ENCODE measurements at regions not wholly inside any gene's neighbourhood (a gene's known extent, or its start where the extent isn't known, plus 50 kb on each side); places are given as distances from the start of the nearest gene placed in this dataset.

DNA sequence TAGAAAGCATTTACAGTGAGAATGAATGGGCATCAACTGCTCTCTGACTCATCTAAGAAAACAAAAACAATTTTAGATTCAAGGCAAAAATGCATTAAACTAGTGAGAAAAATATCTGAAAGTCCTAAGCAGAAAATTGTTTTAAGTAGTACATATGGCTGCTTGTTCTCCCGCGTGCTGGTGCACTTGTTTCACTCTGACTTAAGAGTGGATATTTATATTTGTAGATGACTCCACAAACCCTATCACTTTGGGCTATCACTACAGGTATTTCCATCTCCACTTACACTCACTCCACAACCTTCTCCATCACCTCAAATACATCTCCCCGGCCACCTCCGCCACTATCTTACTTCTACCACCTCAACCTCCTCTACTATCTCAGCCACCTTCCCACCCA, 253.9 kb upstream of the EGLN3 start:
- H3K4me2 ChIP-seq (ENCODE audit: insufficient read depth, low read length): no peak overlapping the region
- DNase-seq (ENCODE audit: insufficient read length, low spot score, missing footprints): no peak
- H3K27ac ChIP-seq (ENCODE audit: low read depth, low read length): no peak overlapping the region
- H3K4me3 ChIP-seq (ENCODE audit: insufficient read depth, low read length): no peak overlapping the region
- H3K36me3 ChIP-seq (ENCODE audit: insufficient read depth, low read length): no peaks in the 10 kb centered on the region
- no peak overlapping the region for H2AFZ ChIP-seq (ENCODE audit: low read length)
- no peaks in the 10 kb centered on the region for H3K27me3 ChIP-seq (ENCODE audit: insufficient read depth, low read length)
- no peaks in the 10 kb centered on the region for H3K9me3 ChIP-seq (ENCODE audit: low read depth, low read length)
- no peaks in the 10 kb centered on the region for H3K4me1 ChIP-seq (ENCODE audit: insufficient read depth, low read length)
- H3K79me2 ChIP-seq (ENCODE audit: insufficient read depth, low read length): no peaks in the 10 kb centered on the region
- TF ChIP-seq, protein P1, sequence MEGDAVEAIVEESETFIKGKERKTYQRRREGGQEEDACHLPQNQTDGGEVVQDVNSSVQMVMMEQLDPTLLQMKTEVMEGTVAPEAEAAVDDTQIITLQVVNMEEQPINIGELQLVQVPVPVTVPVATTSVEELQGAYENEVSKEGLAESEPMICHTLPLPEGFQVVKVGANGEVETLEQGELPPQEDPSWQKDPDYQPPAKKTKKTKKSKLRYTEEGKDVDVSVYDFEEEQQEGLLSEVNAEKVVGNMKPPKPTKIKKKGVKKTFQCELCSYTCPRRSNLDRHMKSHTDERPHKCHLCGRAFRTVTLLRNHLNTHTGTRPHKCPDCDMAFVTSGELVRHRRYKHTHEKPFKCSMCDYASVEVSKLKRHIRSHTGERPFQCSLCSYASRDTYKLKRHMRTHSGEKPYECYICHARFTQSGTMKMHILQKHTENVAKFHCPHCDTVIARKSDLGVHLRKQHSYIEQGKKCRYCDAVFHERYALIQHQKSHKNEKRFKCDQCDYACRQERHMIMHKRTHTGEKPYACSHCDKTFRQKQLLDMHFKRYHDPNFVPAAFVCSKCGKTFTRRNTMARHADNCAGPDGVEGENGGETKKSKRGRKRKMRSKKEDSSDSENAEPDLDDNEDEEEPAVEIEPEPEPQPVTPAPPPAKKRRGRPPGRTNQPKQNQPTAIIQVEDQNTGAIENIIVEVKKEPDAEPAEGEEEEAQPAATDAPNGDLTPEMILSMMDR (IDR thresholded peaks at IDR 0.05; ENCODE audit: extremely low read depth, low read depth, low read length): no peak
- no peaks in the 10 kb centered on the region for H4K20me1 ChIP-seq (ENCODE audit: insufficient read depth, low read length)

- no peak for DNase-seq (ENCODE audit: insufficient read length, low spot score, missing footprints)
- Histone ChIP-seq H3K9me3 (ENCODE audit: low read depth, low read length) (no peaks in the 10 kb centered on the region), H3K79me2 (ENCODE audit: insufficient read depth, low read length) (no peaks in the 10 kb centered on the region), H3K4me3 (ENCODE audit: insufficient read depth, low read length) (no peak overlapping the region), H2AFZ (ENCODE audit: low read length) (no peak overlapping the region), H3K27ac (ENCODE audit: low read depth, low read length) (no peak overlapping the region), H3K4me1 (ENCODE audit: insufficient read depth, low read length) (no peaks in the 10 kb centered on the region), H3K27me3 (ENCODE audit: insufficient read depth, low read length) (no peaks in the 10 kb centered on the region), H3K4me2 (ENCODE audit: insufficient read depth, low read length) (no peak overlapping the region), H3K36me3 (ENCODE audit: insufficient read depth, low read length) (no peaks in the 10 kb centered on the region), H4K20me1 (ENCODE audit: insufficient read depth, low read length) (no peaks in the 10 kb centered on the region)
- TF ChIP-seq, protein P1 (IDR thresholded peaks at IDR 0.05; ENCODE audit: extremely low read depth, low read depth, low read length): no peak
Observed at GRCh38 chr14:34203251-34203722, 252.4 kb upstream of the EGLN3 start.

DNA sequence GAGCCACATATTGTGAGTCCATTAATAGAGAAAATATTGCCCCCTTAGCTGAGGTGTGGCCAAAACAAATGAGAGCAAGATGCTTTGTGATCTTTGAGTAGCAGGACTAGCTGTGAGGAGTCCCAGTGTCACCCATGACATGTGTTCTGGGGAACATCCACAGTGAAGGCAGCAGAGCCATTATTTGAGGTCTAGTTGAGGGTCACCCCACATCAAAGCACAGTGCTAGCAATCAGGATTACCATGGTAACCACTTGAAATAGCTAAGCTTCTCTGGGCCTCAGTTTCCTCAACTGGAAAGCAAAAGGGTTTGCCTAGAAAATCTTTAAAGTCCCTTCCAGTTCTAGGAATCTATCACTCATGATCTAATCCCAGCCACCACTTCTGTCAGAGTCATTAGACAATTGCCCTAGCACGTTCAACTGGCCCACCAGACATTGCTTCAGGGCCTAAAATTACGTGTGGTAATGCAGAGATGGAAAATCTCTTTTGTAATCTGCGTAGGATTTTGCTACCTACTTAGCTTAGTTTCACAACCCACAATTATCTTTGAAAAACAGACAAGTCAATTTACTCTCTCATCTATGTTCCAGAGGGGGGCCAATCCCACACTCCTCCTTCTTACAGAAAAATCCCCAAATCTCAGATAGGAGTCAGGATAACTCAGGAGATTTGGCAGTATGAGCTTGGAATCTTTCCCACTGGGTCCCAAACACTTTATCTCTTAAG, 251.2 kb upstream of the EGLN3 start:
- no peak overlapping the region for H3K4me3 ChIP-seq (ENCODE audit: insufficient read depth, low read length)
- H3K27me3 ChIP-seq (ENCODE audit: insufficient read depth, low read length): no peaks in the 10 kb centered on the region
- no peak for DNase-seq (ENCODE audit: insufficient read length, low spot score, missing footprints)
- H3K4me2 ChIP-seq (ENCODE audit: insufficient read depth, low read length): no peak overlapping the region
- H3K36me3 ChIP-seq (ENCODE audit: insufficient read depth, low read length): no peaks in the 10 kb centered on the region
- H3K9me3 ChIP-seq (ENCODE audit: low read depth, low read length): no peaks in the 10 kb centered on the region
- H3K4me1 ChIP-seq (ENCODE audit: insufficient read depth, low read length): no peaks in the 10 kb centered on the region
- no peaks in the 10 kb centered on the region for H4K20me1 ChIP-seq (ENCODE audit: insufficient read depth, low read length)
- TF ChIP-seq, protein P1 (IDR thresholded peaks at IDR 0.05; ENCODE audit: extremely low read depth, low read depth, low read length): no peak
- H2AFZ ChIP-seq (ENCODE audit: low read length): no peak overlapping the region
- no peaks in the 10 kb centered on the region for H3K79me2 ChIP-seq (ENCODE audit: insufficient read depth, low read length)
- no peak overlapping the region for H3K27ac ChIP-seq (ENCODE audit: low read depth, low read length)

DNA sequence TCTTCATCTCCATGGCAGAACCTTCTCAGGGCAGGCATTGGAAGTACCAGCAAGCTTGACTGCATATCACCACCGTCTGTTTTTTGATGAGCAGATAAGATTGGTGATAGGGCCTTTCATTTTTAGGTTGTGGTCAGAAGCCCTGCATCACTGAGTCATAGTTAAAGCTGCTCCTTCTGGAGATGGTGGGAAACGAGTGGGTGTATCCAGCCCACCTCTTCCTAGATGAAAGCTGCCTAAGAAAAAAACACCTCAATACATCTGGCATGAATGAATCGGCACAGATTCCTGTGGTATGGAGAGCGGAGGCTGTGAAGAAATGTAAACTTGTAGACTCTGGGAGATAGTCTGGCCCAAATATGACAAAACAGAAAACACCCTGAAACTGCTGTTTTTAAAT, 248.7 kb upstream of the EGLN3 start:
- no peaks in the 10 kb centered on the region for H3K9me3 ChIP-seq (ENCODE audit: low read depth, low read length)
- no peaks in the 10 kb centered on the region for H3K27me3 ChIP-seq (ENCODE audit: insufficient read depth, low read length)
- H3K36me3 ChIP-seq (ENCODE audit: insufficient read depth, low read length): no peaks in the 10 kb centered on the region
- no peak for DNase-seq (ENCODE audit: insufficient read length, low spot score, missing footprints)
- no peaks in the 10 kb centered on the region for H3K4me1 ChIP-seq (ENCODE audit: insufficient read depth, low read length)
- H3K4me2 ChIP-seq (ENCODE audit: insufficient read depth, low read length): no peak overlapping the region
- TF ChIP-seq, protein P1 (IDR thresholded peaks at IDR 0.05; ENCODE audit: extremely low read depth, low read depth, low read length): no peak
- H2AFZ ChIP-seq (ENCODE audit: low read length): no peak overlapping the region
- H3K27ac ChIP-seq (ENCODE audit: low read depth, low read length): no peak overlapping the region
- no peaks in the 10 kb centered on the region for H4K20me1 ChIP-seq (ENCODE audit: insufficient read depth, low read length)
- no peaks in the 10 kb centered on the region for H3K79me2 ChIP-seq (ENCODE audit: insufficient read depth, low read length)
- no peak overlapping the region for H3K4me3 ChIP-seq (ENCODE audit: insufficient read depth, low read length)

All from osteoblast (primary cell).